GM12891 (cell line): ENCODE measurements at regions not wholly inside any gene's neighbourhood (a gene's known extent, or its start where the extent isn't known, plus 50 kb on each side); places are given as distances from the start of the nearest gene placed in this dataset.

Experiments
- POLR2A ChIP-seq: IDR thresholded peaks from 2 replicates; pipeline ENCODE4 v1.6.1; 2011; ENCODE audit warnings: low read depth, low read length, control low read depth
- POLR2AphosphoS5 ChIP-seq: IDR thresholded peaks from 2 replicates; pipeline ENCODE4 v1.6.1; 2011; ENCODE audit warnings: low read depth, low read length, control low read depth
- POU2F2 ChIP-seq: IDR thresholded peaks from 2 replicates; pipeline ENCODE4 v1.6.1; 2011; ENCODE audit warnings: low read depth, mild to moderate bottlenecking, control low read depth, low read length, moderate library complexity
- SPI1 ChIP-seq: IDR thresholded peaks from 2 replicates; pipeline ENCODE4 v1.6.1; 2011; ENCODE audit warnings: low read depth, low read length, control low read depth
- TAF1 ChIP-seq: IDR thresholded peaks from 2 replicates; pipeline ENCODE4 v1.6.1; 2011; ENCODE audit warnings: low read depth, low read length, control low read depth

- TF ChIP-seq POLR2A (no peak), POU2F2 (no peak), POLR2AphosphoS5 (no peak), TAF1 (no peak), SPI1 (no peak)
These were observed 560.3 kb upstream of the ZNF608 start for GRCh38 chr5:125306741-125307140.
